GM19372 (cell line): ENCODE measurements at regions not wholly inside any gene's neighbourhood (a gene's known extent, or its start where the extent isn't known, plus 50 kb on each side); places are given as distances from the start of the nearest gene placed in this dataset.

ENCODE experiments used
- ATAC-seq: cut with Tn5 transposase; IDR thresholded peaks from one replicate; pipeline ENCODE4 v1.9.1; 2021; ENCODE audit warnings: mild to moderate bottlenecking, low read depth, moderate library complexity; ENCODE audit not compliant: unreplicated experiment

DNA sequence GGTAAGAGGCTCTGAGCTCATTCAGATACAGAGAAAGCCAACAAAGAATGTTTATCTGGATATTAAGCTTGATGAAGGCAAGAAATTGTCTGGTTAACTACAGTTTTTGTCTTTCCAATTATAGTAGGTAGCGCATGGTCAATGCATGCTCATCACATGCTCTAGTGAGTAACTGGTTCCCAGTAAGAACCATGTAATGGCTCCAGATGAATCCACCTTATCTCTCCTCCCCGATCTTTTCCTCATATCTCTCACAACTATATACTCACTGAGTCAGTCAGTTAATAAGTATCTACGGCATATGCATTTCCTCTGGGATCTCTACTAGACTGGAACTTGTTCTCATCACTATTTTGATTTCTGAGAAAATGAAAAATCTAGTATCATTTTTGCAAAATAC, 340.7 kb upstream of the DYNLRB2 start:
- no peak for ATAC-seq

DNA sequence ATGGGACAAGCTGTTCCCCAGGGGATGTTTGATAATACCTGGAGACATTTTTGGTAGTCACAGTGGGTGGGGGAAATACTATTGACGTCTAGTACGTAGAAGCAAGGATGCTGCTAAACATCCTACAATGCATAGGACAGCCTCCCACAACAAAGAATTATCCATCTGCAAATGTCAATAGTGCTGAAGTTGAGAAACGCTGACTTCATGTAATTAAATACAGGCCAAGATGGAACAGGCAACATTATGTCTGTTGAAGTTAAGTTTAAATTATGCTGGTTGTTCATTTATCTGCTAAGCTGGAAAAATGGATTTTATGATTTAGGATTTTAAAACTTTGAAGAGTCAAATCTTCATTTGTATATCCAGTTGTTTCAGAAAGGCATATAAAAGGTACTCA, 341.2 kb upstream of the DYNLRB2 start:
- ATAC-seq = no peak

GRCh38 chr16:80198311-80199299, 342.2 kb upstream of the DYNLRB2 start:
- ATAC-seq = no peak

DNA sequence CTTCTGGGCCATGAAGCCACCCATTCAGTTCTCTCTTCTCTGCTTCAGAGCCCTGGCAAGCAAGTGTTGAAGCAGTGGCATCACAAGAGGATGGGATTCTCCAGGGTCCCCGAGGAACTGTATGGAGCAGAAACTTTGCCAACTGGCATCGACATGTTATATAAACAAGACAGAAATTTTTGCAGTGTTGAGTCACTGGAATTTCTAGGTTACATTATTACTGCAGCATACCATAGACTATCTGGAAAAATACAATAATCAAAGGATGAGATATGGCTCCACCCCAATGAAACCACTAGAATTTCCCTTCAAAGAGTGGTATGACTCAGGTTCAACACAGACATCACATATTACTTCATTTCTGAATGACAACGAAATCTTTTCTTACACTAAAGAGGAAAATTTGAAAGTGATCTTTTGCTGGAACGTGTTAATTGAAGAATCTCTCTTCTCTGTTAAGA, 343.0 kb upstream of the DYNLRB2 start:
- ATAC-seq = no peak

- no peak for ATAC-seq
Measured at GRCh38 chr16:80191928-80192327, 348.9 kb upstream of the DYNLRB2 start.

- no peak for ATAC-seq
Measured at GRCh38 chr16:80189476-80190175, 351.2 kb upstream of the DYNLRB2 start.

GRCh38 chr16:80176114-80176513, 364.7 kb upstream of the DYNLRB2 start:
- ATAC-seq = no peak

- ATAC-seq = no peak
Measured at GRCh38 chr16:80175011-80175410, 365.8 kb upstream of the DYNLRB2 start.

DNA sequence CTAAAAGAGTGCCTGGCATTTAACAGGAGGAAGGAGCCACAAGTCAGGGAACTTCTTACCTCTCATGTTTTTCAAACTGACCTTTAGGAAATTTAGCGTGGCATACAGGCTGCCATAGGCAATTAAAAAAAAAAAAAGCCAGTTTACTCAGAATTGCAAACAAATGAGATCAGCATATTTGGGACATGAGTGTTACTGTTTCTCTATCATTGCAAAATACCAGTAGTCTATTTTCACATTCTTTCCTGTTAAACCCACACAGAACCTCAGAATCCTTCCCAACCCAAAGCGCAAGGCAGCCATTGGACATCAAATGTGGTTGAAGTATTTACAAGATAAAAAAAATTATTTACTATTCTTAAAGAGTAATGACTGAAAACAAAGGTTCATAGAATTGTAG, 366.4 kb upstream of the DYNLRB2 start:
- ATAC-seq = no peak

DNA sequence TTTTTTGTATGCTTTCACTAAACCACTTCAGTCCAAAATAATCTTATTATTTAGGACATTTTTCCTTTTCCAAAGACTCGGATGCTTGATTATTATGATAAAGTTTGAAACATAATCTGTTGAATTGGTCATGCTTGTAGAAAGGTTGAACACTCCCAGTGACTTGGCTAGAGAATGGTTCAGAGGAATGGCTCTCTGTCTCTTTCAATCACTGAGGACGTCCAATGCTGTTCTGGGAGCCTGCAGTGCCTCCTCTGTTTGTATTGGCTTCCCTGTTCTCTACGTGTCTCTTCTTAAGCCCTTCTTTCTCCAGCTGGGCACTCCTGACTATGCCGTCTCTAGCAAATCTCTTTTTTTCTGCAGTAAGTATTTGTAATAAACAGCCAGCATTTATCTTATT, 369.0 kb upstream of the DYNLRB2 start:
- ATAC-seq = no peak

- no peak for ATAC-seq
Measured at GRCh38 chr16:80171199-80171598, 369.6 kb upstream of the DYNLRB2 start.

DNA sequence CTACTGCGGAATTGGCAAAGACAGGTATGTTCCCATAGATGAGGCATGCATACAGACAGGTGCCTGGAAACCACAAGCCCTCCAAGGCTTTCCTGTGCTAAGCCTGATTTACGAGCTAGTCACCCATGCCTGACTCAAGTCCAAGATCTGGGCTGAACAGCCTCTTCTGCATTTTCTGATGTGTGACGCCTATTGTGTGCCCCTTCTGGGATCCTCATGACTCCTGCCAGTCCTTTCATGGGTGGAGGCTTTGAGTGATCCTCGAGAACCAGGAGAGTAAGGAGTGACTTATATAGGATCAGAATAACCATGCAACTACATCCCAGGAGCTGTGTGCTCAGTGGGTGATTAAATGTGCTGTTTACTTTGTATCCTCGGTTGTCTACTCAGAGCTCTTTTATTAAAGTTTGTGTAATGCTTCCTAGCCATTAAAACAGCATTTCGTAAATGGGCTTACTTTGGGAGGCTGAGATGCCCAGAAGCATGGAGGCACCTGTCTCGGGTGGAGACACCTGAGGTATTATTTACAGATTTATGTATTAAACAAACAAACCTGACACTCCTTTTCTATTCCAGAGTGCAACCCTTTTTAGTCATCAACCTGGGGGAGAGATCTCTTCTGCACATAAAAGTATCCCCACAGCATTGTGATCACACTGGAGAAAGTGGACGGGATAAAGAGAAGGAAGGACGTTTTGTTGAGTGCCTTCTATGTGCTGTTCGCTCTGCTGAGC, 373.0 kb upstream of the DYNLRB2 start:
- no peak for ATAC-seq

GRCh38 chr16:80166082-80166481, 374.7 kb upstream of the DYNLRB2 start:
- no peak for ATAC-seq

DNA sequence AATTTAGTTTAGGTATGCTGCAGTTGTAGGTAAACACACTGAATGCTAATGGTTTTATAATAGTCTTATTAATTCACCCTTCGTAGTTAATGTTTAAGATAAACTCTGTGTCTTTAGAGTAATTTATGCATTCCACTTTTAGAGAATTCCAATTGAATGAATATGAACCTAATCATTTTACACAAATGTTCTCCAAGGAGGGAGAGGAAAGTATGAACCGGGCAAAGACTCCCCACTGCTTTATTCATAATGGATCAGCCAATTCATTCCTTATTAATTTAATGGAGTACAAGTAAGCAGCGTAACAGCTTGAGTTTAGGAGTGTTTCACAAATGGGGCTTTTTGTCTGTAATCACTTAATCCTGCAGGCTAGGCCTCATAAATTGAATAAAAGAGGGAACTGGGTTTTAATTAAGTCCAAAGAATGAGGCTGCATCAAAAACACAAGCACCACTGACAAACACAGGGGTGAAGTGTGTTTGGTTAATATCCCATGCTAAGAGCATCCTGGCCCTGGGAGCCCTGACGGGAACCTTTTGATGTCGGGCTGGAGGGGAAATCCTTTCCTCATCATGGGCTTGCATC, 375.7 kb upstream of the DYNLRB2 start:
- no peak for ATAC-seq

GRCh38 chr16:80163339-80163738, 377.5 kb upstream of the DYNLRB2 start:
- ATAC-seq = no peak

DNA sequence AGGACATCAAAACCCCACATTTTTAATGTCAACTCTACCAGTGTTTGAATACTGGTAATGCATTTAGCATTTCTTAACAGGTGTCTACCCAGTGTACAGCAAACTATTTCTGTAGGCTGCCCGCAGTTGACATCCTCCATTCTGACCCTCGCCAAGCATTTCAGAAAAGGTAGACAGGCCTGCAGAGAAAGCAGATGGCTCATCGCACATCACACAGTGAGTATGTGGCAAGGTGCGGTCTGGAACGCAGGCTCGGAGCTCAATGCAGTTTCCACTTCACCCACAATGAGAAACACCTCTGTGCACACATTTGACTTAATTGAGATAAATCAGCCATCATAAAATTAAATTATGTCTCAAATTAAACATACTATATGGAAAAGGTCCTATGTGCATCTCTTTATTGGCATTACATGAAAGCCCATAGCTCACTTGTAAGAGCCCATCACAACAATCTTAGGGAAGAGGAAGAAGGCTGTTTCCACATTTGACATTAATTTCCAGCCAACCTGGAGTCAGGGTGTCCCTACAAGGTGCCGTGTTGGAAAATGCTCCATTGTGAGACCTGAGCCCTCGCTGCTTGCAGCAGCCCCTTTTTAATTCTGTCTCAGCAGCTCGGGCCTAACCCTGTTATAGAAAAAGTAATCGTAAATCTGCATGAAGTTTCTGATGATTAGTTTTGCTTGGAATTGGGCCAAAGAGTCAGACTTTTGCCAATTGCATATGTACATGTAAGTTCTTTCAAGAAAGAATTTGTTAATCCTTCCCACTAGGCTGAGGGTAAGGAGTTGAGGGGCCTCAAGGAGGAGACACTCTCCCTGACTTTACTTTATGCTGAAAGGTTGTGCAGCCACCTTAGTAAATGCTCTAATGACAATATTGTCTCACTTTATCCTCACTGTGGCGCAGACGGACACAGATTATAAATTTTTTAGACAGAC, 378.7 kb upstream of the DYNLRB2 start:
- ATAC-seq = no peak

GRCh38 chr16:80158766-80159165, 382.0 kb upstream of the DYNLRB2 start:
- ATAC-seq = no peak

GRCh38 chr16:80151722-80152111, 389.1 kb upstream of the DYNLRB2 start:
- no peak for ATAC-seq

DNA sequence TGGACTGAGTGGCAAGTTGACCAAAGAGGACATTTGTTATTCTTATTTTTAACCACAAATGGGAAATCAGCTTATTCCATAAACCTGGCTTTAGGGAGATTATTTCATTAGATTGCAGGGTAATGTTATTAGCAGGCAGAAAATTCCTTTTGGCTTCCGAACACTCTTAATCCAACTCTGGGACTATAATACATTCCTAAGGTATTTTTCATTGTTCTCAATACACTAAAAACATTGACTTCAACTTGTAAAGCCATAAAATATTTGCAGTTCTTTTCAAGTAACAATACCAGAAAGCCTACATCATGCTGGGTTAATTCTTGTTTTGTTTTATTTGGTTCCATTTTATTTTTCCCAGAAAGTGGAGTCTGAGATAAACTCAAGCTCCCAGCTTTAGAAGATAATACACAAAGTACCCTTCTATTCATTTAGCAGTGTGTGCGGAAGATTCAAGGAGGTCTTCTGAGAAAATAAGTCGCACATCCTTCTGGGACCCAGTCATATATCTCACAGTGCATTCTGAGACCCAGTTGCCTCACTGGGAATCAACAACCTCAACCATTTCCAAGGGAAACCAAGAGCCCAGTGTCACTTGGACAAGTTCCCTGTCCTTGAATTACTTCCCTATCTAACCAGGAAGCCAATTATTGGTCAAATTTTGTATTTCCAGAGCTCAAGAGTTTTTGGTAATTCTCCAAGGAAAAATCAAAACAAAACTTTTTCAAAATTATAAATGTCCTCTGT, 389.6 kb upstream of the DYNLRB2 start:
- no peak for ATAC-seq
